ENCODE measurements at regions not wholly inside any gene's neighbourhood (a gene's known extent, or its start where the extent isn't known, plus 50 kb on each side); places are given as distances from the start of the nearest gene placed in this dataset.

GRCh38 chr22:47598864-47599263, 836.4 kb downstream of the TBC1D22A start:
- 87 to 92% methylated on average over 6 of the region's 6 CpGs for whole genome bisulfite sequencing, 2 donors
- H3K27ac ChIP-seq = no peak overlapping the region
- H3K9me3 ChIP-seq = no peaks in the 10 kb centered on the region
- H3K4me3 ChIP-seq = no peak overlapping the region
- TF ChIP-seq POLR2A (IDR thresholded peaks at IDR 0.05) (no peak), CTCF (IDR thresholded peaks at IDR 0.05) (no peak), EP300 (IDR thresholded peaks at IDR 0.05) (no peak), POLR2AphosphoS5 (IDR thresholded peaks at IDR 0.05) (no peak)
- H3K4me1 ChIP-seq = no peaks in the 10 kb centered on the region
- H3K27me3 ChIP-seq = peaks cover 0 to 20% (median 5%) of the 10 kb centered on the region in 3 donors
- intact Hi-C loops (cut with DNase I) = no loop called here
- H3K36me3 ChIP-seq = no peaks in the 10 kb centered on the region
- peak; percentile 22 for DNase-seq

- H3K36me3 ChIP-seq = no peaks in the 10 kb centered on the region
- peak; percentile 29 for DNase-seq
- H3K27me3 ChIP-seq = peaks cover 0 to 13% (median 0%) of the 10 kb centered on the region in 3 donors
- H3K9me3 ChIP-seq = no peaks in the 10 kb centered on the region
- H3K27ac ChIP-seq = no peak overlapping the region
- TF ChIP-seq EP300 (IDR thresholded peaks at IDR 0.05) = no peak
- no peak for TF ChIP-seq POLR2AphosphoS5 (IDR thresholded peaks at IDR 0.05)
- no peak for TF ChIP-seq CTCF (IDR thresholded peaks at IDR 0.05)
- no peak for TF ChIP-seq POLR2A (IDR thresholded peaks at IDR 0.05)
- no peak overlapping the region for H3K4me3 ChIP-seq
- intact Hi-C loops (cut with DNase I) = no loop called here
- H3K4me1 ChIP-seq = no peaks in the 10 kb centered on the region
- WGBS, 2 donors = 23 to 59% methylated on average over 9 of the region's 9 CpGs
Observed at GRCh38 chr22:47597041-47597440, 834.6 kb downstream of the TBC1D22A start.

GRCh38 chr22:47596176-47596690, 833.8 kb downstream of the TBC1D22A start:
- DNase-seq = peak; percentile 37
- WGBS, 2 donors = 83 to 84% methylated on average over 9 of the region's 9 CpGs
- Histone ChIP-seq H3K36me3 (no peaks in the 10 kb centered on the region), H3K4me3 (no peak overlapping the region), H3K27ac (no peak overlapping the region), H3K27me3 (peaks cover 0 to 5% (median 0%) of the 10 kb centered on the region in 3 donors), H3K4me1 (no peaks in the 10 kb centered on the region), H3K9me3 (no peaks in the 10 kb centered on the region)
- intact Hi-C loops (cut with DNase I) = no loop called here
- TF ChIP-seq POLR2AphosphoS5 (IDR thresholded peaks at IDR 0.05) (no peak), CTCF (IDR thresholded peaks at IDR 0.05) (no peak), EP300 (IDR thresholded peaks at IDR 0.05) (no peak), POLR2A (IDR thresholded peaks at IDR 0.05) (no peak)

GRCh38 chr22:47594836-47595521, 832.5 kb downstream of the TBC1D22A start:
- Histone ChIP-seq H3K9me3 (no peaks in the 10 kb centered on the region), H3K36me3 (no peaks in the 10 kb centered on the region), H3K27me3 (no peaks in the 10 kb centered on the region), H3K4me3 (no peak overlapping the region), H3K27ac (no peak overlapping the region), H3K4me1 (no peaks in the 10 kb centered on the region)
- no peak for TF ChIP-seq POLR2A (IDR thresholded peaks at IDR 0.05)
- no peak for TF ChIP-seq POLR2AphosphoS5 (IDR thresholded peaks at IDR 0.05)
- TF ChIP-seq CTCF (IDR thresholded peaks at IDR 0.05) = no peak
- no peak for TF ChIP-seq EP300 (IDR thresholded peaks at IDR 0.05)
- DNase-seq = peak; percentile 10
- 83 to 91% methylated on average over 6 of the region's 6 CpGs for WGBS, 2 donors
- intact Hi-C loops (cut with DNase I) = no loop called here
